PC-9 (cell line): ENCODE measurements at regions not wholly inside any gene's neighbourhood (a gene's known extent, or its start where the extent isn't known, plus 50 kb on each side); places are given as distances from the start of the nearest gene placed in this dataset.

Experiments
- BruUV-seq: library from RNA; stranded (reverse); fragments of 400-500 nt; replicated peaks from 2 replicates; lab custom pipeline; 2021; lab: Mats Ljungman, UMichigan
- CTCF ChIA-PET: fragments of 300-600 bp; sonication (Branson Sonifier 250); formaldehyde crosslinking; loops from one replicate; lab custom pipeline; 2022; ENCODE audit warnings: antibody characterized with exemption; lab: Charles Lee
- POLR2A ChIA-PET: fragments of 300-600 bp; sonication (Branson Sonifier 250); formaldehyde crosslinking; loops from one replicate; lab custom pipeline; 2022; ENCODE audit warnings: antibody characterized with exemption; ENCODE audit not compliant: unreplicated experiment; lab: Charles Lee
- DNase-seq, 2 experiments: peaks; one replicate each; pipeline versions ENCODE4 v3.0.0 to v3.0.0-alpha.2; 2015 to 2022; ENCODE audit warnings: mixed read lengths in 1 of 2
- H2AFZ ChIP-seq: fragments of 200-600 bp; sonication (generic); 2 replicates; pipeline ENCODE4 v1.8.1; 2017; ENCODE audit warnings: antibody characterized with exemption
- H3F3A ChIP-seq: fragments of 200-600 bp; sonication (generic); 2 replicates; pipeline ENCODE4 v1.8.1; 2017; ENCODE audit warnings: antibody characterized with exemption, mild to moderate bottlenecking, low read depth; ENCODE audit not compliant: insufficient read depth
- H3K27ac ChIP-seq: fragments of 200-600 bp; sonication (generic); 2 replicates; pipeline ENCODE4 v1.6.1; 2016; ENCODE audit warnings: mixed run types
- H3K27me3 ChIP-seq: fragments of 200-600 bp; sonication (generic); 2 replicates; pipeline ENCODE4 v1.6.1; 2016; ENCODE audit warnings: low read depth, mixed run types; ENCODE audit not compliant: insufficient read depth
- H3K36me3 ChIP-seq: fragments of 200-600 bp; sonication (generic); 2 replicates; pipeline ENCODE4 v1.6.1; 2016; ENCODE audit warnings: low read depth, mixed run types
- H3K4me1 ChIP-seq: fragments of 200-600 bp; sonication (generic); replicated peaks from 2 replicates; pipeline ENCODE4 v1.6.1; 2016; ENCODE audit warnings: mixed run types; ENCODE audit not compliant: insufficient read depth
- H3K4me2 ChIP-seq: fragments of 200-600 bp; sonication (generic); 2 replicates; pipeline ENCODE4 v1.6.1; 2017; ENCODE audit warnings: mixed run types
- H3K4me3 ChIP-seq: fragments of 200-600 bp; sonication (generic); 2 replicates; pipeline ENCODE4 v1.6.1; 2016; ENCODE audit warnings: mixed run types
- H3K79me2 ChIP-seq: fragments of 200-600 bp; sonication (generic); 2 replicates; pipeline ENCODE4 v1.6.1; 2017; ENCODE audit warnings: low read depth, mixed run types
- H3K9me2 ChIP-seq: fragments of 200-600 bp; sonication (generic); 2 replicates; pipeline ENCODE4 v1.8.1; 2017; ENCODE audit warnings: mild to moderate bottlenecking; ENCODE audit not compliant: insufficient read depth
- H3K9me3 ChIP-seq: fragments of 200-600 bp; sonication (generic); 2 replicates; pipeline ENCODE4 v1.8.1; 2016; ENCODE audit warnings: low read depth; ENCODE audit not compliant: insufficient read depth
- H4K20me1 ChIP-seq: fragments of 200-600 bp; sonication (generic); 2 replicates; pipeline ENCODE4 v1.8.1; 2017; ENCODE audit not compliant: insufficient read depth
- CTCF ChIP-seq: fragments of 200-600 bp; sonication (generic); conservative IDR thresholded peaks from 2 replicates; pipeline ENCODE4 v1.6.1; 2017; ENCODE audit warnings: mixed run types, antibody characterized with exemption, mild to moderate bottlenecking, moderate library complexity
- EZH2 ChIP-seq: fragments of 200-600 bp; sonication (generic); IDR thresholded peaks from 2 replicates; pipeline ENCODE4 v1.8.0; 2017; ENCODE audit warnings: antibody characterized with exemption, low read depth
- intact Hi-C: fragments of 100-400 bp; cut with micrococcal nuclease; formaldehyde crosslinking; loops from one replicate; pipeline ENCODE4 v1.10.0; 2022; ENCODE audit not compliant: unreplicated experiment

DNA sequence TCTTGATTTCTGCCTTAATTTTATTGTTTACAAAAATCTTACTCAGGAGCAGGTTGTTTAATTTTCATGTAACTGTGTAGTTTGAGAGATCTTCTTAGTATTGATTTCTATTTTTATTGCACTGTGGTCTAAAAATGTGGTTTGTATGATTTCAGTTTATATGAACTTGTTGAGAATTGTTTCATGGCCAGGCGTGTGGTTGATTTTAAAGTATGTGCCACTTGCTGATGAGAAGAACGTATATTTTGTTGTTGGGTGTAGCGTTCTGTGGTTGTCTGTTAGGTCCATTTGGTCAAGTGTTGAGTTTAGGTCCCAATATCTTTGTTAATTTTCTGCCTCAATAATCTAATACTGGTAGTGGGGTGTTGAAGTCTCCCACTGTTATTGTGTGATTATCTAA is 996.8 kb downstream of the PCDH19 start:
- CTCF ChIA-PET, result no interaction called here

DNA sequence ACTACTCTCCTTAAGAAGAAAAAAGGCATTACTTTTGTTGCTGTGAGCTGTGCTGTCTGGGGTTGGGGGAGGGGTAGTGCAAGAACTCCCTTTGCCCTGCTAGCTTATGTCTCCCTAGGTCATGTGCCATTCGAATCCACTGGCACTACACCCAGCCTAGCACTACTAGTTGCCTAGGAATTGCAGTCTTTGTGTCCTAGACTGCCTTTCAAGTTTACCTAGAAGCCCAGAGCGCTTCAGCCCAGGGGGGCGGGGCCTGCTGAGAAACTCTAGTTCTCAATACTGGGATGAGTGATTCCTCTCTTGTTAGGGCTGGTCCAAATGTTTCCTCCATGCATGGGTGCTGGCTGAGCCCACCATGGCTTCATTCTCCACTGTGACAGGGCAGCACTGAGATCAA is 1011.5 kb downstream of the PCDH19 start:
- intact Hi-C loops, result no loop called here
- BruUV-seq, result no TSS peak
- CTCF ChIA-PET, result interaction anchor here (0.7 kb wide), 1 partner anchor 1206 kb away, joined by 11 read pairs; no protein-coding TSS in a partner anchor

More for the DNA sequence above, 996.8 kb downstream of the PCDH19 start:
- no peak overlapping the region for H3K4me2 ChIP-seq
- H4K20me1 ChIP-seq, result no peaks in the 10 kb centered on the region
- no peak overlapping the region for H2AFZ ChIP-seq
- no peak for DNase-seq
- H3K9me2 ChIP-seq, result no peaks in the 10 kb centered on the region
- no peaks in the 10 kb centered on the region for H3K79me2 ChIP-seq
- no peak overlapping the region for H3K27ac ChIP-seq
- POLR2A ChIA-PET, result no interaction called here
- H3F3A ChIP-seq, result no peaks in the 10 kb centered on the region
- intact Hi-C loops, result no loop called here
- no peak for TF ChIP-seq CTCF
- TF ChIP-seq EZH2, result no peak
- no peak overlapping the region for H3K4me3 ChIP-seq
- no peaks in the 10 kb centered on the region for H3K4me1 ChIP-seq
- no peaks in the 10 kb centered on the region for H3K27me3 ChIP-seq
- no peaks in the 10 kb centered on the region for H3K9me3 ChIP-seq
- no TSS peak for BruUV-seq
- no peaks in the 10 kb centered on the region for H3K36me3 ChIP-seq

GRCh38 chrX:99397879-99398278 is 1012.2 kb downstream of the PCDH19 start:
- H3K9me2 ChIP-seq, result no peaks in the 10 kb centered on the region
- no peaks in the 10 kb centered on the region for H4K20me1 ChIP-seq
- H3K79me2 ChIP-seq, result no peaks in the 10 kb centered on the region
- no peaks in the 10 kb centered on the region for H3F3A ChIP-seq
- H3K27ac ChIP-seq, result no peak overlapping the region
- H3K36me3 ChIP-seq, result no peaks in the 10 kb centered on the region
- H3K4me1 ChIP-seq, result no peaks in the 10 kb centered on the region
- H3K27me3 ChIP-seq, result no peaks in the 10 kb centered on the region
- intact Hi-C loops, result no loop called here
- H3K4me2 ChIP-seq, result no peak overlapping the region
- CTCF ChIA-PET, result no interaction called here
- DNase-seq, result no peak
- H3K4me3 ChIP-seq, result no peak overlapping the region
- TF ChIP-seq CTCF (no peak), EZH2 (no peak)
- BruUV-seq, result no TSS peak
- POLR2A ChIA-PET, result no interaction called here
- no peak overlapping the region for H2AFZ ChIP-seq
- H3K9me3 ChIP-seq, result no peaks in the 10 kb centered on the region

More for the DNA sequence above, 1011.5 kb downstream of the PCDH19 start:
- no peak for TF ChIP-seq EZH2
- no peak for TF ChIP-seq CTCF
- Histone ChIP-seq H3F3A (no peaks in the 10 kb centered on the region), H3K4me1 (no peaks in the 10 kb centered on the region), H2AFZ (no peak overlapping the region), H3K27me3 (no peaks in the 10 kb centered on the region), H3K27ac (no peak overlapping the region), H3K4me2 (no peak overlapping the region), H3K4me3 (no peak overlapping the region), H3K79me2 (no peaks in the 10 kb centered on the region), H3K36me3 (no peaks in the 10 kb centered on the region), H4K20me1 (no peaks in the 10 kb centered on the region), H3K9me2 (no peaks in the 10 kb centered on the region), H3K9me3 (no peaks in the 10 kb centered on the region)
- no peak for DNase-seq
- POLR2A ChIA-PET, result no interaction called here
